CD4-positive, alpha-beta memory T cell (primary cell): ENCODE measurements at regions not wholly inside any gene's neighbourhood (a gene's known extent, or its start where the extent isn't known, plus 50 kb on each side); places are given as distances from the start of the nearest gene placed in this dataset.

Experiments
- CTCF ChIA-PET: fragments of 350-600 bp; sonication (Branson Sonifier 250); formaldehyde crosslinking; loops from one replicate; lab custom pipeline; 2021; ENCODE audit warnings: inconsistent platforms; ENCODE audit not compliant: partially characterized antibody; lab: Charles Lee
- POLR2A ChIA-PET: fragments of 350-600 bp; sonication (Branson Sonifier 250); formaldehyde crosslinking; loops from one replicate; lab custom pipeline; 2021; ENCODE audit not compliant: partially characterized antibody; lab: Charles Lee
- DNase-seq, 5 donors: peaks; one replicate each; pipeline versions ENCODE4 v3.0.0 to v3.0.0-alpha.2; 2020 to 2022; ENCODE audit warnings: mixed read lengths in 1 of 5
- H3K27ac ChIP-seq: one replicate; pipeline ENCODE4 v1.7.0; 2013; ENCODE audit warnings: low read depth, low read length
- H3K27me3 ChIP-seq: 2 replicates; pipeline ENCODE4 v1.7.0; 2013; ENCODE audit warnings: mild to moderate bottlenecking, low read length, moderate library complexity; ENCODE audit not compliant: insufficient read depth
- H3K36me3 ChIP-seq: 2 replicates; pipeline ENCODE4 v1.7.0; 2013; ENCODE audit warnings: mild to moderate bottlenecking, low read length, moderate library complexity; ENCODE audit not compliant: insufficient read depth
- H3K4me1 ChIP-seq: 2 replicates; pipeline ENCODE4 v1.7.0; 2013; ENCODE audit warnings: mild to moderate bottlenecking, low read length, moderate library complexity; ENCODE audit not compliant: insufficient read depth
- H3K4me3 ChIP-seq, 2 donors: one replicate each; pipeline ENCODE4 v1.7.0; 2013; ENCODE audit warnings: low read length in 2 of 2, mild to moderate bottlenecking in 1 of 2
- H3K9me3 ChIP-seq, 2 donors: one replicate each; pipeline ENCODE4 v1.7.0; 2013; ENCODE audit warnings: low read length in 2 of 2, control low read depth in 1 of 2; ENCODE audit not compliant: control insufficient read depth in 1 of 2
- H3K27ac Mint-ChIP-seq, 7 donors: one replicate each; pipeline ENCODE4 v1.8.0; 2020 to 2021; ENCODE audit warnings: mixed read lengths in 7 of 7, mild to moderate bottlenecking in 6 of 7, inconsistent platforms in 3 of 7, moderate library complexity in 3 of 7
- H3K27me3 Mint-ChIP-seq, 2 donors: one replicate each; pipeline ENCODE4 v1.8.0; 2020 to 2021; ENCODE audit warnings: mixed read lengths in 2 of 2
- H3K36me3 Mint-ChIP-seq, 2 donors: one replicate each; pipeline ENCODE4 v1.8.0; 2020 to 2021; ENCODE audit warnings: mixed read lengths in 2 of 2, inconsistent platforms in 1 of 2, mild to moderate bottlenecking in 1 of 2
- H3K4me1 Mint-ChIP-seq, 4 donors: one replicate each; pipeline ENCODE4 v1.8.0; 2020 to 2021; ENCODE audit warnings: mixed read lengths in 4 of 4, mild to moderate bottlenecking in 1 of 4
- H3K4me3 Mint-ChIP-seq, 8 donors: one replicate each; pipeline ENCODE4 v1.8.0; 2020 to 2021; ENCODE audit warnings: mixed read lengths in 8 of 8, mild to moderate bottlenecking in 7 of 8, moderate library complexity in 6 of 8, inconsistent platforms in 3 of 8
- H3K9me3 Mint-ChIP-seq, 8 donors: one replicate each; pipeline ENCODE4 v1.8.0; 2020 to 2021; ENCODE audit warnings: mixed read lengths in 8 of 8, mild to moderate bottlenecking in 5 of 8, inconsistent platforms in 3 of 8, moderate library complexity in 1 of 8
- intact Hi-C: fragments of 100-400 bp; cut with micrococcal nuclease; formaldehyde crosslinking; loops from one replicate; pipeline ENCODE4 v1.15.1; 2023

DNA sequence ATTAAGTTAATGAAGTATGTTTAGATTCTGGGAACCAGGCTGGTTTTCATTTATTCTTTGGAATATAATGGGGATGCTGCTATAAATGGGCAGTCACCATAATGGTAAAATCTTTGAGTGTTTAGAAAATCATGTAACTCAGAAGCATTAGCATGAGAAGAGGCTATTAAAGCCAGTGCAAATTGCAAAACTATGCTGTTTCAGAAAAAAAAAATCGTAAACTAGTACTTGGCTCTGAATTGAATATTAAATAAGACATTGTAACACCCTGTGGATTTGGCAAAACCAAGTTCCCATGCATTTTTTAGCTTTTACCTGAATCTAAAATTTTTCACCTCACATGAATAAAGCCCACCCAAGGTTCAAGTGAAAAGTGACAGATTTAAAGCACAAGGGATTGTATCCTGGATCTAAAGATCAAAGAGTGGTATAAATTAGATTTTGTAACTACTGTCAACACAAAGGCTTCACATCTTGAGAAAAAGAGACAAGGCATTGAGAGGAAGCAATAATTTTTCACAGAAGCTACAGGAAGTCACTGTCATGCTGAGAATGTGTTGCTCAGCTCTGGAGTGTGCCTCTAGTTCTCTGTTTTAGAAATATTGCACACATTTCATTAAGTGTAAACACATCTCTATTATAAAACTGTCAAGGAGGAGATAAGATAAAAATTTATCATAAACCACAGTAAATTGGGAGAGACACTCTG is 142.2 kb downstream of the ABCA8 start:
- Histone ChIP-seq H3K27me3 (no peaks in the 10 kb centered on the region), H3K9me3 (no peaks in the 10 kb centered on the region), H3K36me3 (no peaks in the 10 kb centered on the region), H3K4me1 (no peaks in the 10 kb centered on the region), H3K4me3 (no peak overlapping the region), H3K27ac (no peak overlapping the region)
- DNase-seq = no peak
- no peak overlapping the region for H3K4me3 Mint-ChIP-seq
- no peak overlapping the region for H3K27ac Mint-ChIP-seq
- peaks cover 0 to 6% (median 3%) of the 10 kb centered on the region in 8 donors for H3K9me3 Mint-ChIP-seq
- peaks cover 5 to 6% of the 10 kb centered on the region in 2 donors for H3K27me3 Mint-ChIP-seq
- intact Hi-C loops = no loop called here
- POLR2A ChIA-PET = no interaction called here
- no peaks in the 10 kb centered on the region for H3K36me3 Mint-ChIP-seq
- no peaks in the 10 kb centered on the region for H3K4me1 Mint-ChIP-seq
- CTCF ChIA-PET = no interaction called here

DNA sequence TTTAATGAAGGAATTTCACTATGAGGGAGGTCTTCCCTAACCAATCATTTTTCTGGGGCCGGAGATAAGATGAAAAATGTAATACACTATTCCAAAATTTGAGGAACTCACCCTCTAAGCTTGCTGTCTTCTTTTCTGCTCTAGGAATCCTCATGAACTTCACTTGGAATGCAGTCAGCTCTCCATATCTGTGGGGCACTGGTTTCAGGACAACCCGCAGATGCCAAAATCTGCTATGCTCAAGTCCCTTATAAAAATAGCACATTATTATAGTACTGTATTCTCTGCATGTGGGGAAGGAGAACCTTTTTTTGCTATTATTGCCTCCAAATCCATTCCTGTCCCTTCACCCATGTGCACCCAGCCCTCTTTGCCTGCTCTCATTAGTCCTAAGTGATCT is 146.0 kb downstream of the ABCA8 start:
- CTCF ChIA-PET = no interaction called here

DNA sequence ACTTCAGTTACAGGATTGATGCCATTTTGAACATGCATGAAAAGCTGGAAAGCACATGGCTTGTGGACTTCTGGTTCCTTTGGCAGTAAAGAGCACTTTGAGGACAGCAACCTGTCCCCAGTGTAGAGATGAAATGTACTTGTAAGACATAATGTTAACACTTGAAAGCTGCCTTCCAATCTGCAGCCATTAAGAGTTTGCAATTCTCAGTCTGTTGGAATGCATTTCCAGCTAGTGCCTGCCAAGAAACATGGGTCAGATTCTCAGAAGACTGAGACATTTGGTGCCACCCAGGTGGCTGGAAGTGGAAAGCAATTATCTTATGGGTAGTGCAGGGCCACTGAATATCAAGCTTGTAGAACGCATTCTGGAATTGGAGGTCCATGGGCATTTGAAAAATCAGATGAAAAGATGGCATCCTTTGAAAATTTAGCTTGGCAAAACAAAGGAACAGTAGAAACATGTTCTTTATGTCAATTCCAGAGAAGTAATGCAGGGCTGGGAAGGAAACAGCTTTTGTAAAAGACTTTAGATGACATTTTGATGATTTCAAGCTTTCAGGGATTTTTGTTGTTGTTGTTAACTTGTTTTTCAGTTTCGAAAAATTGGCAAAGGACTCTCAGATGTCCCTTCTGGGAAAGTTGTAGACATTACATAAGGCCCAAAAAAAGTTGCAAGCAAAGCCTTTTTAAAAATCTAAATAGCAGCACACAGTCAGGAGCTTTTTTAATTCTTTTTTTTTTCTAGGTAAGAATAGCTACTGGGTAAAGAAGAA is 147.0 kb downstream of the ABCA8 start:
- Histone ChIP-seq H3K4me1 (no peaks in the 10 kb centered on the region), H3K9me3 (no peaks in the 10 kb centered on the region), H3K27me3 (no peaks in the 10 kb centered on the region), H3K4me3 (no peak overlapping the region), H3K36me3 (no peaks in the 10 kb centered on the region), H3K27ac (no peak overlapping the region)
- H3K4me1 Mint-ChIP-seq = no peaks in the 10 kb centered on the region
- H3K27ac Mint-ChIP-seq = no peak overlapping the region
- H3K4me3 Mint-ChIP-seq = no peak overlapping the region
- H3K36me3 Mint-ChIP-seq = no peaks in the 10 kb centered on the region
- H3K27me3 Mint-ChIP-seq = peaks cover 0 to 4% of the 10 kb centered on the region in 2 donors
- intact Hi-C loops = no loop called here
- POLR2A ChIA-PET = no interaction called here
- no peak for DNase-seq
- CTCF ChIA-PET = no interaction called here
- peaks cover 0 to 6% (median 3%) of the 10 kb centered on the region in 8 donors for H3K9me3 Mint-ChIP-seq

More for the DNA sequence above, 146.0 kb downstream of the ABCA8 start:
- intact Hi-C loops = no loop called here
- Mint-ChIP-seq H3K27ac (no peak overlapping the region), H3K36me3 (no peaks in the 10 kb centered on the region), H3K27me3 (peaks cover 0 to 4% of the 10 kb centered on the region in 2 donors), H3K4me3 (no peak overlapping the region), H3K4me1 (no peaks in the 10 kb centered on the region), H3K9me3 (peaks cover 0 to 6% (median 3%) of the 10 kb centered on the region in 8 donors)
- DNase-seq = no peak
- Histone ChIP-seq H3K27ac (no peak overlapping the region), H3K4me1 (no peaks in the 10 kb centered on the region), H3K27me3 (no peaks in the 10 kb centered on the region), H3K4me3 (no peak overlapping the region), H3K9me3 (no peaks in the 10 kb centered on the region), H3K36me3 (no peaks in the 10 kb centered on the region)
- POLR2A ChIA-PET = no interaction called here

DNA sequence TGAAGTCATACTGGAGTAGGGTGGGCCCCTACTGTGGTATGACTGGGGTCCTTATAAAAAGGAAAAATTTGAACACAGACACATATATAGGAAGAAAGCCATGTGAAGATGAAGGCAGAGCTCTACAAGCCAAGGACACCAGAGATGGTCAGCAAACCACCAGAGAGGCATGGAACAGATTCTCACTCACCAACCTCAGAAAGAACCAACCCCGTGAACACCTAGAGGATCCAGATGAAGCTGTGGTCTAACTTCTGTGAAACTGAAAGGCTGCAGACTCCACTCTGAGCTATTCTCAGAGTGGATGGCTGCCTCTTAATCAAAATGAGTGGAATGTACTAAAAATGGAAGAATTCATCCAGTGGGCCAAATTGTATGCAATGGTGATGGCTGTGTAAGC is 149.6 kb downstream of the ABCA8 start:
- Mint-ChIP-seq H3K27me3 (peaks cover 1 to 2% of the 10 kb centered on the region in 2 donors), H3K9me3 (peaks cover 0 to 2% (median 0%) of the 10 kb centered on the region in 8 donors), H3K36me3 (no peaks in the 10 kb centered on the region), H3K27ac (no peak overlapping the region), H3K4me1 (no peaks in the 10 kb centered on the region), H3K4me3 (no peak overlapping the region)
- no peaks in the 10 kb centered on the region for H3K36me3 ChIP-seq
- H3K27me3 ChIP-seq = no peaks in the 10 kb centered on the region
- intact Hi-C loops = no loop called here
- no peaks in the 10 kb centered on the region for H3K9me3 ChIP-seq
- ChIA-PET CTCF (no interaction called here), POLR2A (no interaction called here)
- no peaks in the 10 kb centered on the region for H3K4me1 ChIP-seq
- H3K27ac ChIP-seq = no peak overlapping the region
- no peak overlapping the region for H3K4me3 ChIP-seq
- DNase-seq = no peak

DNA sequence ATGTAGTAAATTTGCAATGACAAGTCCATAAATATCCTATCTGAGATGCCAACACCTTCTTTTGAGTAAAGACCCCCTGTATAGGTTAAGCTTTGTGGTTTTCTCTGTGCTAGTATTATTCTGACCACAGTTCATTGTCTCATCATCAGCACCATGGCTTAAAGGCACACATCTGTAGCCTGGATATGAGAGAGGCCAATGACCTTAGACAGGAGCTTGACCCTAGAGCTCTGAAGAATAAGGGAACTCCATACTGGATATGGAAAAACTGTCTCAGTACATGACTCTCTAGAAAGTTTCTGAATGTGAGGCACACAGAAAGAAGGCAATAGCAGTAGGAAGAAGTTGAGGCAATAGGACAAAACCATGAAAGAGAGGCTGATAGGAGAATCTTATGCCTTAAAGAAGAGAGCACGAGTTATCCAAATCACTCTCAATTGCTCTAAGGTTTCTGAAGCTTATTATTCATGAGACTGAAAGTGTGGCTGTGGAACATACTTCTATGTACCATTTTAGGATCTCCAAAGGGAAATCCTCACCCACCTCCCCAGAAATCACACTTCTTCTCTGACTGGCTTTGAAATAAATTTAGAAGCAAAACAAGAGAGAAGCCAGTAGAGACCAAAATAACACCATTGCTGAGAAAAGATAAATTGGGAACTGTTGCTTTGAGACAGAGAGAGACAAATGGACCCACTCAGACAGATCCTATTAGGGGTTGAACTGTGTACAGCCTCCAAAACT is 150.2 kb downstream of the ABCA8 start:
- Histone ChIP-seq H3K4me3 (no peak overlapping the region), H3K27me3 (no peaks in the 10 kb centered on the region), H3K4me1 (no peaks in the 10 kb centered on the region), H3K27ac (no peak overlapping the region), H3K9me3 (no peaks in the 10 kb centered on the region), H3K36me3 (no peaks in the 10 kb centered on the region)
- intact Hi-C loops = no loop called here
- Mint-ChIP-seq H3K36me3 (no peaks in the 10 kb centered on the region), H3K4me3 (no peak overlapping the region), H3K4me1 (no peaks in the 10 kb centered on the region), H3K9me3 (peaks cover 0 to 2% (median 0%) of the 10 kb centered on the region in 8 donors), H3K27me3 (peaks cover 2 to 3% of the 10 kb centered on the region in 2 donors), H3K27ac (no peak overlapping the region)
- no peak for DNase-seq
- POLR2A ChIA-PET = no interaction called here
- CTCF ChIA-PET = no interaction called here

DNA sequence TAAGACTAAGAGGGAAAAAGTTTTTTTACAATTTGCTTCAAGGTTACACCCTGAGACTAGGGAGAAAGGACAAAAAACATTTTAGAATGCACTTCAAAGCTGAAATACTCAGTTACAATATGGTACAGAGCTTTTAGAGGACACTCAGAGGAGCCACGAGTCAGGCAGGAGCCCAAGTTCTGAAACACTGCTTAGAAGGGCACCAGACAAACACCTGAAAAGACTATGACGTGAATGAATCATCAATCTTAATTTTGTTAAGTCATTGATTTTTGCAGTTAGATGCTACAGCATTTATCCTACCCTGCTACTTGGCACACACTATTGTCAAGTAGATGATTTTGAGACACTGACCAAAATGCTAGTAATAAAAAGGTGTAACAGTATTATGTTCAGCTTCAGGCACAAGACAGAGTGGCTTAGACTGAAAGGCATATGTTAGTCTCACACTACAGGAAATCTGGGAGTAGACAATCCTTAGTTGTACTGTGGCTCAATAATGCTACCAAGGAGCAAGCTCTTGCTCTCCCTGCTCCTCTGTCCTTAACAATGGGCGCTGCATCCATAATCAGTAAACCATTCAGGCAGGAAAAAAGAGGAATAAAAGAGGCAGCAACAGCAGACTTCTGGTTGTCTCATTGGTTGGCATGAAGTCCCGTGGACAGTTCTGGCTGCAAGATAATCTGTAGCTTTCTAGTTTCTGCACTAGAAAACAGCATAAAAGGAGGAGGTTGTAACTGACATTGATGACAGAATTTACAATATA is 151.8 kb downstream of the ABCA8 start:
- POLR2A ChIA-PET = no interaction called here
- Mint-ChIP-seq H3K27me3 (peaks cover 2 to 3% of the 10 kb centered on the region in 2 donors), H3K4me1 (no peaks in the 10 kb centered on the region), H3K4me3 (no peak overlapping the region), H3K36me3 (no peaks in the 10 kb centered on the region), H3K9me3 (peaks cover 0 to 2% (median 0%) of the 10 kb centered on the region in 8 donors), H3K27ac (no peak overlapping the region)
- Histone ChIP-seq H3K4me3 (no peak overlapping the region), H3K4me1 (no peaks in the 10 kb centered on the region), H3K9me3 (no peaks in the 10 kb centered on the region), H3K27ac (no peak overlapping the region), H3K27me3 (no peaks in the 10 kb centered on the region), H3K36me3 (no peaks in the 10 kb centered on the region)
- intact Hi-C loops = no loop called here
- DNase-seq = no peak
- CTCF ChIA-PET = no interaction called here
